Transverse colon (tissue), 4 donors: ENCODE measurements at regions not wholly inside any gene's neighbourhood (a gene's known extent, or its start where the extent isn't known, plus 50 kb on each side); places are given as distances from the start of the nearest gene placed in this dataset.

Experiments used
- DNase-seq: peaks from one replicate; pipeline ENCODE4 v3.0.0-alpha.2; 2019
- H3K27ac ChIP-seq, 4 donors: fragments of 200-600 bp; sonication (generic); 2 replicates each; pipeline ENCODE4 v1.5.1; 2016 to 2018; ENCODE audit warnings: inconsistent platforms in 4 of 4
- H3K27me3 ChIP-seq: fragments of 200-600 bp; sonication (generic); 2 replicates; pipeline ENCODE4 v1.5.1; 2017; ENCODE audit warnings: inconsistent platforms
- H3K36me3 ChIP-seq, 4 donors: fragments of 200-600 bp; sonication (generic); 2 replicates each; pipeline ENCODE4 v1.5.1; 2017 to 2019; ENCODE audit warnings: inconsistent platforms in 4 of 4
- H3K4me1 ChIP-seq, 4 donors: fragments of 200-600 bp; sonication (generic); 2 replicates each; pipeline ENCODE4 v1.5.1; 2017 to 2020; ENCODE audit warnings: inconsistent platforms in 4 of 4
- H3K4me3 ChIP-seq, 4 donors: fragments of 200-600 bp; sonication (generic); 1 replicate in 1 of 4; 2 replicates in 3 of 4; pipeline versions ENCODE4 v1.5.1 to v1.6.1; 2017 to 2019; ENCODE audit warnings: inconsistent platforms in 4 of 4
- H3K9me3 ChIP-seq, 2 donors: fragments of 200-600 bp; sonication (generic); 2 replicates each; pipeline ENCODE4 v1.5.1; 2017 to 2019; ENCODE audit warnings: inconsistent platforms in 2 of 2
- EP300 ChIP-seq: sonication (generic); formaldehyde crosslinking; IDR thresholded peaks from one replicate; pipeline ENCODE4 v1.6.1; 2017; ENCODE audit warnings: antibody characterized with exemption, low read depth
- POLR2A ChIP-seq: fragments of 450-650 bp; IDR thresholded peaks from one replicate; pipeline ENCODE4 v1.6.1; 2016; ENCODE audit warnings: antibody characterized with exemption, mild to moderate bottlenecking, moderate library complexity
- POLR2AphosphoS5 ChIP-seq, 3 donors: sonication (generic); formaldehyde crosslinking; IDR thresholded peaks; one replicate each; pipeline ENCODE4 v1.6.1; 2016; ENCODE audit warnings: antibody characterized with exemption in 3 of 3
- WGBS, 2 donors: methylation state at CpG; one replicate each; pipeline ENCODE4 v1.1.5; 2018; ENCODE audit warnings: low coverage in 1 of 2; 5-methylcytosine and 5-hydroxymethylcytosine counted together
- in situ Hi-C, 4 donors: fragments of 200-750 bp; cut with MboI; loops; one replicate each; pipeline versions ENCODE4 v1.15.0 to v1.15.1; 2017; ENCODE audit warnings: low sequenced_read_pairs in 3 of 4, low pct_ligation_motif_present in 1 of 4, low pct_unique_long_range_greater_than_20kb in 1 of 4
- intact Hi-C: fragments of 100-400 bp; cut with DNase I; formaldehyde crosslinking; loops from one replicate; pipeline ENCODE4 v1.15.1; 2023; ENCODE audit warnings: low total_unique reads
- TF ChIP-seq, protein P1 (sequence below), 5 experiments: fragments of 200-600 bp in 3 of 5; fragments of 450-650 bp in 2 of 5; sonication (generic) in 3 of 5; IDR thresholded peaks; 1 replicate in 2 of 5; 2 replicates in 3 of 5; pipeline ENCODE4 v1.5.1; 2016 to 2017; ENCODE audit warnings: antibody characterized with exemption in 5 of 5, inconsistent platforms in 3 of 5, mild to moderate bottlenecking in 2 of 5, moderate library complexity in 1 of 5

DNA sequence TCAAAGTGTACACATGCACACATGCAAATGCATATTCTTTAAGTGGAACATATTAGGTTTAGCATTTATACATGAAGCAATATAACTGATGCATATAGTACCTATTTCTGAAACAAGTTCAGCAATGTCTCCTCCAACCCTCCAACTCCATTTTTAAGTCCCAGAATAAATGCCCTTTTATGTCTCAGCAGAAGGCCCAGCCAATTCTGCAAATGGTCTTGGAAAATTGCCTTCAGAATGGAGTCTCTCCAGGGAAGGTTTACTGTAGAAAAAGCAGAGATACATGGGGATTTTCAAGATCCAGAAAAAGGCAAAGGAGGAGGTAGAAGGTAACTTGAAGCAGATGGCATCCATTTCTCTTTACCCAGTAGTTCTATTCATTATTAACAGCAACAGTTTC is 633.3 kb downstream of the MAFB start:
- DNase-seq, result no peak
- Histone ChIP-seq H3K4me1 (no peaks in the 10 kb centered on the region), H3K9me3 (no peaks in the 10 kb centered on the region), H3K27ac (no peak overlapping the region), H3K4me3 (no peak overlapping the region), H3K36me3 (no peaks in the 10 kb centered on the region), H3K27me3 (no peaks in the 10 kb centered on the region)
- intact Hi-C loops, result no loop called here
- TF ChIP-seq POLR2AphosphoS5 (IDR thresholded peaks at IDR 0.05) (no peak), POLR2A (no peak), EP300 (no peak)
- TF ChIP-seq, protein P1, sequence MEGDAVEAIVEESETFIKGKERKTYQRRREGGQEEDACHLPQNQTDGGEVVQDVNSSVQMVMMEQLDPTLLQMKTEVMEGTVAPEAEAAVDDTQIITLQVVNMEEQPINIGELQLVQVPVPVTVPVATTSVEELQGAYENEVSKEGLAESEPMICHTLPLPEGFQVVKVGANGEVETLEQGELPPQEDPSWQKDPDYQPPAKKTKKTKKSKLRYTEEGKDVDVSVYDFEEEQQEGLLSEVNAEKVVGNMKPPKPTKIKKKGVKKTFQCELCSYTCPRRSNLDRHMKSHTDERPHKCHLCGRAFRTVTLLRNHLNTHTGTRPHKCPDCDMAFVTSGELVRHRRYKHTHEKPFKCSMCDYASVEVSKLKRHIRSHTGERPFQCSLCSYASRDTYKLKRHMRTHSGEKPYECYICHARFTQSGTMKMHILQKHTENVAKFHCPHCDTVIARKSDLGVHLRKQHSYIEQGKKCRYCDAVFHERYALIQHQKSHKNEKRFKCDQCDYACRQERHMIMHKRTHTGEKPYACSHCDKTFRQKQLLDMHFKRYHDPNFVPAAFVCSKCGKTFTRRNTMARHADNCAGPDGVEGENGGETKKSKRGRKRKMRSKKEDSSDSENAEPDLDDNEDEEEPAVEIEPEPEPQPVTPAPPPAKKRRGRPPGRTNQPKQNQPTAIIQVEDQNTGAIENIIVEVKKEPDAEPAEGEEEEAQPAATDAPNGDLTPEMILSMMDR (IDR thresholded peaks at IDR 0.05), result no peak
- in situ Hi-C loops, result no loop called here

DNA sequence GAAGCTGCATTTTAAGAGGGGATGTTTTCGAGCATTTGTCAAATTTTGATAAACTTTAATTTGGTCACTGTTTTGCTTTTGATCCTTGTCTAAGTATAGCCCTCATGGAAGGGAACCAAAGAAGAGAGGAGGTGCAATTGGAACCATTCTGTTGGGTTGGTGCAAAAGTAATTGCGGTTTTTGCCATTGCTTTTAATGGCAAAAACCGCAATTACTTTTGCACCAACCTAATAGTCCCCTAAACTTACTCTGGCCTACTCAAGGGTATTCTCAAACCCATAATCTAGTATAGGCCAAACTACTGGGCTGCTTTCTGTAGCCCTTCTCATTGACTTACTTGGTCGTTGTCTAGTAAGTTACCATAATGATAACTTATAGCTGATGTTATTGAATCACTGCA is 634.7 kb downstream of the MAFB start:
- H3K27me3 ChIP-seq, result no peaks in the 10 kb centered on the region
- H3K4me1 ChIP-seq, result no peaks in the 10 kb centered on the region
- no peaks in the 10 kb centered on the region for H3K9me3 ChIP-seq
- H3K36me3 ChIP-seq, result no peaks in the 10 kb centered on the region
- WGBS, 2 donors, result 53 to 77% methylated on average over 4 of the region's 4 CpGs
- no peak for DNase-seq
- intact Hi-C loops (no loop called here), in situ Hi-C loops (no loop called here)
- no peak overlapping the region for H3K4me3 ChIP-seq
- H3K27ac ChIP-seq, result no peak overlapping the region
- no peak for TF ChIP-seq POLR2A
- no peak for TF ChIP-seq POLR2AphosphoS5 (IDR thresholded peaks at IDR 0.05)
- no peak for TF ChIP-seq EP300

DNA sequence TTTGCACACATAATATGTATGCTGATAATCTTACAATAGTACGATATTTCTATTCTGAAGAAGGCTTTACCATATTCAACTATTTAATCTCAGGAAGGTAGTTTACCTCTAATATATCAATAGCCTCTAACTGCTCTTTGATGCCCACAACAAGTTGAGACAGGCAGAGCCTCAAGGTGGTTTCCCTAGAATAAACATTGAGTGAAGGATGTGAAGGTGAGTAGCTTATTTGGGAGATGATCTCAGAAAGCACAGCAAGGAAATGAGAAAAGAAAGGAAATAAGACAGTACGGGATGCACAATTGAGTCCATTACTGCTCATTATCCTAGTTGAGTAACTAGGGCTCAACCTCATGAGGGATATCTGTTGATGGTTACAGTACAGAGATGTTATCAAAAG is 638.4 kb downstream of the MAFB start:
- intact Hi-C loops (no loop called here), in situ Hi-C loops (no loop called here)
- H3K4me3 ChIP-seq, result no peak overlapping the region
- no peaks in the 10 kb centered on the region for H3K36me3 ChIP-seq
- H3K27me3 ChIP-seq, result no peaks in the 10 kb centered on the region
- 93 to 94% methylated on average over 2 of the region's 2 CpGs for WGBS, 2 donors
- H3K27ac ChIP-seq, result no peak overlapping the region
- DNase-seq, result no peak
- H3K4me1 ChIP-seq, result no peaks in the 10 kb centered on the region
- TF ChIP-seq POLR2A, result no peak
- TF ChIP-seq, protein P1 (IDR thresholded peaks at IDR 0.05), result no peak
- no peak for TF ChIP-seq POLR2AphosphoS5 (IDR thresholded peaks at IDR 0.05)
- no peak for TF ChIP-seq EP300
- no peaks in the 10 kb centered on the region for H3K9me3 ChIP-seq

DNA sequence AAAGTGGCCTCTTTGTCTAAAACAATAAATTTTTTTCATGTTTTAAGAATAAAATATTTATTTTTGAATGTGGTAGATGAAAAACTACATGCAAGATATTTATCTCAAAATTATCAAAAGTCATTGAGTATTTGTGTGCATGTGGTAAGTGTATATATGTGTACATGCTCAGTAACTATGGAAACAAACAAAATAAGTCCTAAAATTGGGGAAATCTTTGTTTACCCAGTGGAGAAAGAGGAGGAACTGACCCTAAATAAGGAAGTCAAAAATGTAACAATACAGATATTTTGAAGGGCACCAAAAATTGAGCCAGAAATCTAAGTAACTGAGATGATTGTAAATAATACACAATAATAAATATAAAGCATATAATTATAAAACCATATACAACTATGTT is 639.2 kb downstream of the MAFB start:
- no peak for TF ChIP-seq EP300
- no peak for TF ChIP-seq POLR2A
- TF ChIP-seq, protein P1 (IDR thresholded peaks at IDR 0.05), result no peak
- no peak for TF ChIP-seq POLR2AphosphoS5 (IDR thresholded peaks at IDR 0.05)
- intact Hi-C loops (no loop called here), in situ Hi-C loops (no loop called here)

DNA sequence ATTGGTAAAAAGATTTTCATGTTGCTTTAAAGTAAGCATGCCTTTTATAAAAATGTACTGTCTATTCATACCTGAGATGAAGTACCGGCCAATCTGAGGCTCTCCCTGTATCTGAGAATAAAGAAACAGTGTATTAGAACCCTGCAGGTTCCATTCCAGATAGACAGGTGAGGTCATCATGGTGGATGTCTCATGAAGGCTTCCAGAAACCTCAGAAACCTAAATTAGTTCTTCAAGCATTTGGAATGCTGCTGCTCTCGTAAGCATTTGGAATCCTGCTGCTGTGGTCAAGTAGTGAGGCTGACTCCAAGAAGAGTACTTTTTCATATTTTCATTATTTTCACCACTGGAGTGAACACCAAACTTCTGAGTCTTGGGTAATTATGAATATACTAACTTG is 642.3 kb downstream of the MAFB start:
- in situ Hi-C loops, result no loop called here
- 89% methylated on average over 2 of the region's 2 CpGs; no CpG with 5 or more reads in 1 of the 2 donors for WGBS, 2 donors

More for the DNA sequence above, 639.2 kb downstream of the MAFB start:
- Histone ChIP-seq H3K36me3 (no peaks in the 10 kb centered on the region), H3K27ac (no peak overlapping the region), H3K9me3 (no peaks in the 10 kb centered on the region), H3K4me3 (no peak overlapping the region), H3K4me1 (no peaks in the 10 kb centered on the region), H3K27me3 (no peaks in the 10 kb centered on the region)
- DNase-seq, result no peak

More for the DNA sequence above, 642.3 kb downstream of the MAFB start:
- Histone ChIP-seq H3K4me3 (no peak overlapping the region), H3K27me3 (no peaks in the 10 kb centered on the region), H3K27ac (no peak overlapping the region), H3K9me3 (no peaks in the 10 kb centered on the region), H3K4me1 (no peaks in the 10 kb centered on the region), H3K36me3 (no peaks in the 10 kb centered on the region)
- DNase-seq, result no peak
- TF ChIP-seq EP300 (no peak), POLR2A (no peak), POLR2AphosphoS5 (IDR thresholded peaks at IDR 0.05) (no peak)
- TF ChIP-seq, protein P1 (IDR thresholded peaks at IDR 0.05), result no peak
- intact Hi-C loops, result no loop called here
